ENCODE measurements at regions not wholly inside any gene's neighbourhood (a gene's known extent, or its start where the extent isn't known, plus 50 kb on each side); places are given as distances from the start of the nearest gene placed in this dataset.

DNA sequence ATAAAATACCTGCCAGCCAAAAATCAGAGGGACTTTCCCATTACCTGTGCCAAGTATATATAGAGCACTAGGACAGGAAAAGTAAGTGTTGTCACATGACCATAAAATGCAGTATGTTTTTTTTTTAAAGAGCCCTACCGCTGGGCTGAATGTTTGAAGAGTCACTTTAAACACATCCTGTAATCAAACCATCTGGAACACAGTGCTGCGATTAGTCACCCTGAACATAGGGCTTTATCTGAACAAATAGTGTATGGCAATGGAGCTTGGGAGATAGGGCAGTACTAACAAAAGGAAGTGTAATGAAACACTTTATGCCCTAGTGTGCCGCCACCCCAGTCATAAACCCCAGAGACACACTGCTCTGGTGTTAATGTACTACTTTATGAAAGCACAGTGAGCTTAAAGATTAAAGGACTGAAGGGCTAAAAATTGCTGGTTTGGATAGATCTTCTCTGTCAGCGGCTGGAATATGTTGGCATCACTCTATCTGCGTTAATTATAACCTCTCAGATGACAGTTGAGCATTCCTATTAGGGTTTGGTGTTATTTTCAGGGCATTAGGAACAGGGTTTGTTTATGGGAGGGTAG, 90.4 kb downstream of the ZNF608 start:
- Histone ChIP-seq H3K36me3 (no peaks in the 10 kb centered on the region), H3K4me3 (peak overlapping the region; percentile 22 to 46 (median 36)), H3K9me3 (no peaks in the 10 kb centered on the region), H3K4me1 (peaks cover 56 to 72% of the 10 kb centered on the region in 2 donors), H3K27me3 (no peaks in the 10 kb centered on the region), H3K27ac (peak overlapping the region; percentile 74 to 86 (median 82))
- TF ChIP-seq, protein P1, sequence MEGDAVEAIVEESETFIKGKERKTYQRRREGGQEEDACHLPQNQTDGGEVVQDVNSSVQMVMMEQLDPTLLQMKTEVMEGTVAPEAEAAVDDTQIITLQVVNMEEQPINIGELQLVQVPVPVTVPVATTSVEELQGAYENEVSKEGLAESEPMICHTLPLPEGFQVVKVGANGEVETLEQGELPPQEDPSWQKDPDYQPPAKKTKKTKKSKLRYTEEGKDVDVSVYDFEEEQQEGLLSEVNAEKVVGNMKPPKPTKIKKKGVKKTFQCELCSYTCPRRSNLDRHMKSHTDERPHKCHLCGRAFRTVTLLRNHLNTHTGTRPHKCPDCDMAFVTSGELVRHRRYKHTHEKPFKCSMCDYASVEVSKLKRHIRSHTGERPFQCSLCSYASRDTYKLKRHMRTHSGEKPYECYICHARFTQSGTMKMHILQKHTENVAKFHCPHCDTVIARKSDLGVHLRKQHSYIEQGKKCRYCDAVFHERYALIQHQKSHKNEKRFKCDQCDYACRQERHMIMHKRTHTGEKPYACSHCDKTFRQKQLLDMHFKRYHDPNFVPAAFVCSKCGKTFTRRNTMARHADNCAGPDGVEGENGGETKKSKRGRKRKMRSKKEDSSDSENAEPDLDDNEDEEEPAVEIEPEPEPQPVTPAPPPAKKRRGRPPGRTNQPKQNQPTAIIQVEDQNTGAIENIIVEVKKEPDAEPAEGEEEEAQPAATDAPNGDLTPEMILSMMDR (IDR thresholded peaks at IDR 0.05 in 4 of 5, conservative IDR thresholded peaks at IDR 0.05 in 1 of 5), result no peak
- TF ChIP-seq POLR2A (IDR thresholded peaks at IDR 0.05), result no peak
- DNase-seq, result peak; percentile 28 to 31
- in situ Hi-C loops (cut with MboI; ENCODE audit: low sequenced_read_pairs in 4 of 4), result loop anchor here in 2 of 4 donors (10.0 kb wide), 2 partner anchors 79 to 89 kb away; partner anchors contain the start of gene ZNF608 (in 1 of the 2)
- peak; percentile 69 to 80 for ATAC-seq
- intact Hi-C loops (cut with DNase I; ENCODE audit: low total_unique reads), result loop anchor here (2.0 to 10.0 kb wide), 2 partner anchors 91 to 299 kb away; partner anchors contain the start of gene ZNF608

DNA sequence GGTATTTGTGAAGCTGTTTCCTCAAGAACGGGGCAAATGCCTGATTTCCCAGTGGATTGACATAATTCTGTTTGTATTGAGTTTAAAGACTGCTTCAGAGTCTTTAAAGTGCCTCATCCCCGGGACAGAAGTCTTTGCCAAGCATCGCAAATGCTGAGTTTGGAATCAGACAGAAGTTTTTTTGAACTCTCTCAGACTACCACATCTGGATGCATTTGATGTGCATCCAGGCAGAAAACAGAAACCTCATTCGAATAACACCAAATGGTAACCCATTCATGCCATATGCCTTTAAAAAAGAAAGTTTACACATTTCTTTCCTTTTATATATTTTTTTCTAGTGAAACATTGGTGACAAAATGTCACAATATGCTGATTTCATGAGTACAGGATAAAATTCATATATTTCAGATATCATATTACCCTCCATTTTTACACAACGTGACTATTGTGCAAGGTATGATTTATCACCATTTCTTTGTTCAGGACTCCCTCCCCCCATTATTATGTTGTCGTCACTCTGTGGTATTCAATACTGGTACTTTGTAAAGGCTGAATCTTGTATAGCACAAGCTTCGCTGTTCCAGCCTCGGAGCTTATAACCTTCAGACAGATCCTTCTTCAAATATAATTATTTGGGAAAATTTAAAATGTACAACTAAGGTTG, 91.1 kb downstream of the ZNF608 start:
- H3K9me3 ChIP-seq, result no peaks in the 10 kb centered on the region
- ATAC-seq (peak in 1 of 2 donors; percentile 2), DNase-seq (no peak)
- H3K36me3 ChIP-seq, result no peaks in the 10 kb centered on the region
- peaks cover 56 to 72% of the 10 kb centered on the region in 2 donors for H3K4me1 ChIP-seq
- peak overlapping the region; percentile 74 to 86 (median 82) for H3K27ac ChIP-seq
- intact Hi-C loops (cut with DNase I; ENCODE audit: low total_unique reads), result loop anchor here (10.0 kb wide), 1 partner anchor 299 kb away; no protein-coding TSS in a partner anchor
- TF ChIP-seq POLR2A (IDR thresholded peaks at IDR 0.05), result no peak
- TF ChIP-seq, protein P1 (IDR thresholded peaks at IDR 0.05 in 4 of 5, conservative IDR thresholded peaks at IDR 0.05 in 1 of 5), result no peak
- in situ Hi-C loops (cut with MboI; ENCODE audit: low sequenced_read_pairs in 4 of 4), result loop anchor here in 2 of 4 donors (10.0 kb wide), 2 partner anchors 79 to 89 kb away; partner anchors contain the start of gene ZNF608 (in 1 of the 2)
- H3K27me3 ChIP-seq, result no peaks in the 10 kb centered on the region
- H3K4me3 ChIP-seq, result peak overlapping the region; percentile 22 to 46 (median 36)

DNA sequence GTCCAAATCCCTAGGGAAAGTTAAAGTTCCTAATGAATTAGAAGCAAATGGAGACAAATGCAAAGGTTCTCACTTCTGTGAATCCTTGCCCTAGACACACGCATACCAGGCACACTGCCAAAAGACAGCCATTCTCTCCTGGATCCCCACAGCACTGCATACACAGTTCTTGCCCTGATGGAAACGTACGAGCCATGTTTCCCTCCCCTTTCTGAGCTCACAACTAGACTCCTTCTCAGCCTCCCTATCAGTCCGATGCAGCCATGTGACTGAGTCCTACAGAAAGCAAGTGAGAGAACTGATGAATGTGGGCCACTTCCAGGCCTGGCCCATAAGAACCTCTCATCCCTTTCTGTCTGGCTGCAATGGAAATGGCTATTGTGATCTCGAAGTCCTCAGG, 92.0 kb downstream of the ZNF608 start:
- ATAC-seq (no peak), DNase-seq (no peak)
- H3K27ac ChIP-seq, result peak overlapping the region in 2 of 4 donors; percentile 85 to 86
- no peaks in the 10 kb centered on the region for H3K27me3 ChIP-seq
- no peaks in the 10 kb centered on the region for H3K9me3 ChIP-seq
- intact Hi-C loops (cut with DNase I; ENCODE audit: low total_unique reads) (loop anchor here (5.0 to 10.0 kb wide), 4 partner anchors 122 to 717 kb away; no protein-coding TSS in a partner anchor), in situ Hi-C loops (cut with MboI; ENCODE audit: low sequenced_read_pairs in 4 of 4) (loop anchor here in 2 of 4 donors (10.0 kb wide), 2 partner anchors 80 to 90 kb away; partner anchors contain the start of gene ZNF608 (in 1 of the 2))
- H3K4me1 ChIP-seq, result peaks cover 56 to 72% of the 10 kb centered on the region in 2 donors
- H3K36me3 ChIP-seq, result no peaks in the 10 kb centered on the region
- H3K4me3 ChIP-seq, result no peak overlapping the region
- TF ChIP-seq, protein P1 (IDR thresholded peaks at IDR 0.05 in 4 of 5, conservative IDR thresholded peaks at IDR 0.05 in 1 of 5), result no peak
- TF ChIP-seq POLR2A (IDR thresholded peaks at IDR 0.05), result no peak

DNA sequence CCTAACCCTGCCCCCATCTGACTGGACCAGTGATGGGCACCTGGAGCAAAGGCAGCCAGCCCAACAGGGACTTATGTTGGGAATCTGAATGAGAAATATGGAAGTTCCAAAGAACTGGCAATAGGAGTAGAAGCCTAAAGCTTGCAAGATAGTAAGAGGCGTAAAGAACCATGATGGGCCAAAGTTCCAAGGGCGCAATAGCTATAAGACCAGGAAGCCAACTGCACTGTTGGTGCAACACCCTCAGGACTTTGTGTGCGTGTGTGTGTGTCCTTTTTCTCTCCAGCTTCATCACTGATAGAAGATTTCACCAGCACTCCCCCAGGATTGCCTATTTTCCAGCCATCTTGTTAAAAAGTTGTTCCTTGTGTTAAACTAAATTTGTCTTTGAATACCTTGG, 92.8 kb downstream of the ZNF608 start:
- no peaks in the 10 kb centered on the region for H3K36me3 ChIP-seq
- H3K27ac ChIP-seq, result peak overlapping the region in 2 of 4 donors; percentile 6 to 86
- DNase-seq (no peak), ATAC-seq (no peak)
- no peak for TF ChIP-seq POLR2A (IDR thresholded peaks at IDR 0.05)
- TF ChIP-seq, protein P1 (IDR thresholded peaks at IDR 0.05 in 4 of 5, conservative IDR thresholded peaks at IDR 0.05 in 1 of 5), result no peak
- H3K4me1 ChIP-seq, result peaks cover 57 to 73% of the 10 kb centered on the region in 2 donors
- intact Hi-C loops (cut with DNase I; ENCODE audit: low total_unique reads), result loop anchor here (2.0 to 10.0 kb wide), 5 partner anchors 121 to 716 kb away; no protein-coding TSS in a partner anchor
- no peak overlapping the region for H3K4me3 ChIP-seq
- in situ Hi-C loops (cut with MboI; ENCODE audit: low sequenced_read_pairs in 4 of 4), result loop anchor here in 2 of 4 donors (10.0 kb wide), 2 partner anchors 81 to 91 kb away; partner anchors contain the start of gene ZNF608 (in 1 of the 2)
- H3K27me3 ChIP-seq, result no peaks in the 10 kb centered on the region
- no peaks in the 10 kb centered on the region for H3K9me3 ChIP-seq

Measured in gastrocnemius medialis (tissue), 4 donors.